C4-2B (cell line): ENCODE measurements at regions not wholly inside any gene's neighbourhood (a gene's known extent, or its start where the extent isn't known, plus 50 kb on each side); places are given as distances from the start of the nearest gene placed in this dataset.

Experiments
- H3K27ac ChIP-seq: fragments of 450-650 bp; 2 replicates; pipeline ENCODE4 v1.5.1; 2017
- CTCF ChIP-seq: fragments of 450-650 bp; conservative IDR thresholded peaks from 2 replicates; pipeline ENCODE4 v1.5.1; 2017; ENCODE audit warnings: mild to moderate bottlenecking
- ZFX ChIP-seq: fragments of 450-650 bp; IDR thresholded peaks from 2 replicates; pipeline ENCODE4 v1.6.1; 2017

GRCh38 chr16:86651823-86652222 is 73.5 kb downstream of the FOXL1 start:
- no peak for TF ChIP-seq ZFX
- no peak overlapping the region for H3K27ac ChIP-seq

GRCh38 chr16:86653285-86654006 is 75.1 kb downstream of the FOXL1 start:
- H3K27ac ChIP-seq, result no peak overlapping the region
- TF ChIP-seq CTCF, result no peak
- no peak for TF ChIP-seq ZFX

- no peak for TF ChIP-seq CTCF
- TF ChIP-seq ZFX, result no peak
- H3K27ac ChIP-seq, result no peak overlapping the region
Observed at GRCh38 chr16:86657972-86658371, 79.6 kb downstream of the FOXL1 start.

- TF ChIP-seq ZFX, result no peak
- no peak for TF ChIP-seq CTCF
- H3K27ac ChIP-seq, result no peak overlapping the region
Observed at GRCh38 chr16:86660623-86661022, 82.3 kb downstream of the FOXL1 start.

GRCh38 chr16:86661706-86662105 is 83.4 kb downstream of the FOXL1 start:
- no peak overlapping the region for H3K27ac ChIP-seq
- no peak for TF ChIP-seq CTCF
- TF ChIP-seq ZFX, result no peak

- H3K27ac ChIP-seq, result no peak overlapping the region
- no peak for TF ChIP-seq CTCF
- TF ChIP-seq ZFX, result no peak
Observed at GRCh38 chr16:86662195-86662594, 83.8 kb downstream of the FOXL1 start.

- TF ChIP-seq CTCF, result no peak
- no peak for TF ChIP-seq ZFX
- no peak overlapping the region for H3K27ac ChIP-seq
Observed at GRCh38 chr16:86662740-86663139, 84.4 kb downstream of the FOXL1 start.
